HG03432 (cell line): ENCODE measurements at regions not wholly inside any gene's neighbourhood (a gene's known extent, or its start where the extent isn't known, plus 50 kb on each side); places are given as distances from the start of the nearest gene placed in this dataset.

Source experiments
- ATAC-seq: cut with Tn5 transposase; IDR thresholded peaks from one replicate; pipeline ENCODE4 v1.9.1; 2021; ENCODE audit warnings: mild to moderate bottlenecking, moderate library complexity; ENCODE audit not compliant: unreplicated experiment

DNA sequence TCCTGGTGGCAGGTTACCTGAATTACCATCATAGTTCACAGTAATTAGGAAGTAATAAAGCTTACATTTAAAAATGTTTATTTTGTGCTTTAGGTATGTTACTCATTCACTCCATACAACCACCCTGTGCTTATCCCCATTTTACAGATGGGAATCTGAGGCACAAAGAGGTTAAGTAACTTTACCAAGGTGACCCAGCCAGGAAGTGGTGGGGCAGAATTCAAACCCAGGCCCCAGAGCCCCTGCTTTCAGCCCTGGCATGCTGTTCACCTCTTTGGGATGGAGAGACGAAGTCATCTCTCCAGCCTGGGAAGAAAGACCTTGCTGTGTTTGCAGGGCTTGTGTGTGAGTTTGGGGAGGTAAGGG, 285.6 kb upstream of the TPM1 start:
- no peak for ATAC-seq

DNA sequence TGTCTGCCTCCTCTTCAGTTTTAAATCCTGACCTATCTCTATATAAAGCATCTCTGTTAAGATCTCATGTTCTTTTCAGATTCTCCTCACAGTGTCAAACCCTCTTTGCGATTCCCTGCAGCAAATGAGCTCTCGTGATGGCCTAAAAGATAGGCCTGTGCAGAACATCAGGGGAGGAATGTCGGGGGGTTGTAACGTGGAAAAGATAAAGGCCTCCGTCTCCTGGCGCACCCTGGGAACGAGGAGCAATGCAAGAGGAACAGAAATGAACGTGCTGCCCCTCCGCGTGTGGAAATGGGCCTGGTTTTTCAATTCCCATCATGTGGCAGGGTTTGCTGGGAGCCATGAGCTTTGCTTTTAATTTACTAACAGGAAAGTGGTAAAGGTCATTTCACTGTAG, 285.0 kb upstream of the TPM1 start:
- ATAC-seq: no peak

DNA sequence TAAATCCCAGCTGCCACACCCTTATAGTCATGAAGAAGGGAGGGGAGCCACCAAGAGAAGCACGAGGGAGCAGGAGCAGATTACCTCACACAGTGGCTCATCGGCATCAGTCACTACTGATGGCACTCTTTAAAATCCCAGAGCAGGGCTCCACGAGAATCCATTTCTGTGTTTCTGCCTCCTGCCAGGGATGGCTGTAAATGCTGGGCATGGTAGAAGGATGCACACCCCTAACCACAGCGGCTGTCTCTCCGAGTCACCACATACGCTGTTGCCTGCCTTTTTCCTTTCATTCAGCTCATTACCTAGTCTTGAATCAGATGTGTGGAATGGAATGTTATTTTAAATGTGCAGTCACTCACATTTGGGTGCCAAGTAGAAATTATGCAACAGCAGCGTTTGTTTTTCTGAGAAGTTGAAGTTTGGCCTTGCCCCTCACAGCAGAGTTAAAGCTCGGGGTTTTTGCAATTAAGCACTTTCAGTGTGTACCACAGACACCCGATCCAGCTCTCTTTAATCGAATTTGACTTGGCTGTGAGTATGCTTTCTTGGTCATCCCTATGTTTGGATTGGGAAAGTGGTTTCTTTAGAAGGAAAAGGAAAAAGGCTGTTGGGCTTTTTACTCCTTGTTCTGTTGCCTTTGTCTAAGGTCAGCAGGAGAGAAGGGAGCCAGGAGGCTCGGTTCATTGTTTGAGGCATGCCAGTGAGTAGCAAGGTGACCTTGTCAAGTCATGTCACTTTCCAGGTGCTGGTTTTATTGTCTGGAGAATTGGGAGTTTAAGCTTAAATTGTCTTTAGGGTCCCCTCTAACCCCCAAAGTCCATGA, 284.2 kb upstream of the TPM1 start:
- no peak for ATAC-seq

DNA sequence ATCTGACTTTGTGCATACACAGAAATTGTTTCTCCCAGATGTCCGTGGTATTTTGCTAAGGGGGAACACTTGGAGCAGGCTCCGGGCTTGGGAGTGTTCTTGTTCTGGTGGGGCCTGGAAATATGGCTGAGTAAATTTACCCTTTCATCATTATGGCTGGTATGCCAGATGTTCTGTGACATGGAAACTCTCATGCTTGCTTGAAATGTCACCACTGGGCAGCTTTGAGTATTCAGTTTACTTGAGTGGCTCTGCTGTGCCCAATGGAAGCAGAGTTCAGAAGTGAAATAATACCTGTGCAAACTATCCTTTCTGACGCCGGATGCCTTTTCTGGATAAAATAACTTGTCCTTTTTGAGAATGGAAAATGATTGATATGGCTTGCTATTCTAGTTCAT, 283.6 kb upstream of the TPM1 start:
- ATAC-seq: no peak

DNA sequence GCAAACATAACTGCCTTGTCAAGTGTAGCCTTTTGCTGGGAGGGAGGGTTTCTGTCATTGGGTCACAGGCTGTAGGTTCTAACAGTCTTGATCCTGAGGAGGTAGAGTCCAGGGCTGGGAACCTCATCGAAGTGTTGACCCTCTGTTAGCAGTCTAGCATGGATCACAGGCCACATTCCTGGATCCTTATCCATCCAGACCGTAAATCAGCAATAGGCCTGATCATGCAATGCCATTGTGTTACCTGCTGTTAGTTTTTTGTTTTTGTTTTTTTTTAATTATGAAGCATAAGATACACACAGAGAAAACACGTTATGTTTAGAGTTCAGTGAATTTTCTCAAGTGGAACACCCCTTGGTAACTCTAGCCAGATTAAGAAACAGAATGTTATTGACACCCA, 282.0 kb upstream of the TPM1 start:
- ATAC-seq: no peak

DNA sequence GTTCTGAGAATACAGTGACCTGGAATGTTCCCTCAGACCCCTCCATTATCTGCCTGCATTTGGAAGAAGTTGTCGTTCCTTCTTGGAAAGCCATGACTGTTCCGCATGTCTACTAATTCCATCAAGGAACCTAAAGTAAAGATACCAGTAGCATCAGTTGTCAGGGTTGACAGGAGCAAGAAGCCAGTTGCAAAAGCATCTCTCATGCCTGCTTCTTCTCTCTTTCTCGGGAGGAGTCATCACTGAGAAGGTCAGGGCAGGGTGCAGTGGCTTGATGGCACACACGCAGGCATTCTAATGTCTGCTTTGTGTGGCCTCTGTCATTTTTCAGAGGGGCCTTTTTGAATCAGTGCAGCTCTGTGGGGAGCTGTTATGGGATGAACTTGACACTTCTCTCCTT, 276.6 kb upstream of the TPM1 start:
- no peak for ATAC-seq

DNA sequence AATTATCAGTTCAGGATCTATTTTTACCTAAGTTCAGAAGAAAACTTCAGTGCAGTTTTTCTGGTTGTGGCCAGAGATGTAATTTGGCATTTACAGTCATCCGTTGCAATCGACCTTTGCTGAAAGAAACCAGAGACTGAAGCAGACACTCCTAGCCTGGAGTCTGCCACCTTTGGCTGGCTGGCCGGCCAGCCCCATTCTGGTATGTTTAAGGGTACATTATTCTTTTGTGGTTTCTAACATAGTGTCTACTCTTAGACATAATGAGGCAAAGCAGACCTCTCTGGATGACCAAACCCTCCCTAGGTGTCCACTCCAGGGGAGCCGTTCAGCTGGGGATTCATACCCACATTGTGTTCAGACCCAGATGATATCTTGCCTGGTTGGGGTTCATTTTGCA, 275.9 kb upstream of the TPM1 start:
- ATAC-seq: no peak

DNA sequence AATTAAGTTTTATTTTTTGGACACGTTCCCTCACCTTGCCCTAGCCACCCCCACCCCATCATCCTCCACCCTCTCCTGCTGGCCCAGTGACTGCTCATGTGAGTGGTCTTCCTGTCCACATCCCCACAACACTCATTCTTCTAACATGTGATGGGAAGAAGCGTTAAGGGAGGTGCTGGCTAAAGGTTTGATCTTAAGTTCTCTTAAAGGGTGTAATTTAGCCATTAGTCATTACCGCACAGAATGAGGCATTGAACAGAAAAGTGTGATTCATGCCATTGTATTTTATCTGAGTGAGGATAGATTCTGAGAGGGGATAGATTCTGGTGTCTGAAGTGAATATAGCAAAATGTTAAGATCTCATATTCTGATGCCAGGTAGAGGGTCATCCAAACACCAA, 272.9 kb upstream of the TPM1 start:
- ATAC-seq: no peak

DNA sequence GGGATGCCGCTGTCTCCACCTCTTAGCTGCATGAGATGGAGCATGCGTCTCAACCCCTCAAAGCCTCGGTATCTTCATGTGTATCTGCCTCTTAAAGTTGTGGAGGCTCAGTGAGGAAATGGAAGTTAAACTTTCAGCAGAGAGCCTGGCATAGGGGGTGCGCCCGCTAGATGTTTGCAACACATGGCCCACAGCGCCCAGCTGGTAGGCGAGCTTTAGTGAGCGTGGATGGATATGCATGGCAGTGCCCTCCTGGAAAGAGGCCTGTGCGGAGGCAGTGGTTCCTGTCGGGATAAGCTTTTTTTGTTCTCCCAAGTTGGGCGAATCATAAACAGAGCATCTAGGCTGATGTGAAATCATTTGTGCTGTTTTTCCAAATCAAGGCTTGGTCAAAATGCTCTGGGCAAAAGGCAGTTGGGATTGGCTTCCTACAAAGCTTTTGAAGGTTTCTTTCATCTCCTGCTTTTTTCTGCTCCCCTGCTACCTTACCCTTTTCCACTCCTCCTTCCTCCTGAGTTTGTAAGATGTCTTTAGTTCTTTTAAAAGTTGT, 272.4 kb upstream of the TPM1 start:
- no peak for ATAC-seq

DNA sequence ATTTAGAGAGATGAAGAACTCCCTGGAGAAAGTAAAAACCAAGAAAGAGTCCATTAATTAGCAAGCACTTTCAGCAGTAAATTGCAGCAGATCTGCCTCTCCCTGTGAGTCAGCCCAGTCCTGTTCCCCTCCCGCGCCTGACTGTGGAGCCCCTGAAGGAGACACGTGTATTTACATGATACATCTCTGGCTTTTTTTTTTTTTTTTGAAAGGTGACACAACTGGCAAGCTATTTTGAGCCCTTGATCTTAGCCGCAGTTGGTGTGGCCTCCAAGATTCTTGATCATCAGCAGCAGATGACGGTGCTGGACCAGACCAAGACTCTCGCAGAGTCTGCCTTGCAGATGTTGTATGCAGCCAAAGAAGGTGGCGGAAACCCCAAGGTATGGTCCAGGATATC, 271.8 kb upstream of the TPM1 start:
- no peak for ATAC-seq

DNA sequence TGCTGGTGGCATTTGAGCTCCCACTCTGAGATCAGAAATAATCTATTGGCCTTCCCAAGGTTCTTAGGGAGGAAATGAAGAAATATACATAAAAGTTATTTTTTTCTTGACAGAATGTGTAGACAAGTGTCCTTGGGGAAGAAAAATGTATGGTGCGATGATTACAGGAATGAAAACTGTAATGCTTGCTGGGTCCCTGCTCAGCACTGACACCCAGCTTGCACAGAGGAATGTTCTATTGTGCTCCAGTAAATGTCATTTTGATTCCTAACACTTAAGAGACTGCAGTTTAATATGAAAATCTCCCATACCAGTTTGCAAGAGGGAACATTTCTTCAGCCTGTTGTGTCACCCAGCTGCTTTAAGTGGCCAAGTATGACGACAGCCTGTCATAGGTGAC, 271.3 kb upstream of the TPM1 start:
- ATAC-seq: no peak

DNA sequence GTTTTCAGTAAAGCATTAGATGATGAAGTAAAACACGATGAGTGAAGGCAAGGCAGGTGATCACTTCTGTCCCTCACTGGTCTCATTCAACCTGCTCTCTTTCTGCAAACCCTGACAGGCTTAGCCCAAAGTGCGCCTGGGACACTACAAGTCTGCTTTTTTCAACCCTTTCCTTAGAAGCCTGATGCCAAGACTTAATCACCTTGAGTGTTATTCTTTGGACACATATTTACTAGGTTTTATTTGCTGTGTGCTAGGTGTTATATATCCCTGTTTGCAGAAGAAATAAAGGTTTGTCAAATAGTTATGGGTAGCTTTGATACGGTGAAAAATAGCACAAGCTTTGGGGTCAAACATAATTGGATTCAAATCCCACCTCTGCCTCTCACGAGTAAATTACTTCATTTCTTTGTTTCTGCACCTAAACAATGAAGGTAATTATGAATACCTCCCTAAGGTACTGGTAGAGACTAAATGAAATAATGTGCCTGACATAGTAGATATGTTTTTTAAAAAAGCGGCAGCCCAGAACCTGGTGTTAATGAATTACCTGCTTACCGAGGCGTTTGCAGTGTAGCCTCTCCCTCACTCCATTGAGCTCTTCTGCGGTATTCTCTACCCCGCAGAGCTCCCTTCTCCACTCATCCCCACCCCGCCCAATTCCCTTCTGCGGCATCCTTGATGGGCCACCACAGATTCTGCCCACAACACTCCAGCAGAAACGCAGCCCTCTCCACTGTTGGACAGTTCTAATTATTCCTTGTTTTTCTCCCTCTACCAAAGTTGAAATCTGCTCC, 269.0 kb upstream of the TPM1 start:
- no peak for ATAC-seq

DNA sequence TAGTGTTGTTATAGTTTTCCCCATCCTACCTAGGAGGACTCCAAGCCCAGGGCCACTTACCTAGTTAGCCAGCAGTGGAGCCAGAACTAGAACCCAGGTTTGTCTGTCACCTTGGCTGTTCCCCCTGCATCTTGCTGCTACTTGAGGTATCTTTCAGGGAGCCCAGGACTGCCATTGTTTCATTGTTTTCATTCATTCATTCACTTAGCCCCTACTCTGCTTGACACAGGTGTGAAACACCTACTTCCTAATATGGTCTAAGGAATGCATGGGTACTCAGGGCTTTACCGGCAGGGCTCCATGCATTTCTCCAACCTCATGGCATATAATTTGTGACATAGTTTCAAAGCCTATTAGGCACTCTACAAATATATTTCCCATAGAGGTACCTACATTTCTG, 266.6 kb upstream of the TPM1 start:
- ATAC-seq: no peak

DNA sequence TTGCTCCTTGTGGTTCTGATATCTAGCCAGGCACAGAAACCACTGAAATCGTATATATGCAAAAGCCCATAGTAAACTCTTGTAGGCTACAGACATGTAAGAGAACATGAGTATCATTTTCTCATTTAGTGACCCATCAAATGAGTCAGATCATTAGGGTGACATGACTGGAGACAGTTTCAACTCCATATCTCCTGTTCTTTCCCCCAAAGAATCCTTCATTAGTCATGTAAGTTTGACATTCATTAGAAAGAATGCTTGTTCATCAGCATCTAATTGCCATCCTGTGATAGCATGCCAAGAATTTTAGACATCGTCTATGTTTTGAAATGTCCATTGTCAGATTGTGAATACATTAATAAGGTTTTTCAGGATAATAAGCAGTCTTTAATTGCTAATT, 264.9 kb upstream of the TPM1 start:
- ATAC-seq: no peak

DNA sequence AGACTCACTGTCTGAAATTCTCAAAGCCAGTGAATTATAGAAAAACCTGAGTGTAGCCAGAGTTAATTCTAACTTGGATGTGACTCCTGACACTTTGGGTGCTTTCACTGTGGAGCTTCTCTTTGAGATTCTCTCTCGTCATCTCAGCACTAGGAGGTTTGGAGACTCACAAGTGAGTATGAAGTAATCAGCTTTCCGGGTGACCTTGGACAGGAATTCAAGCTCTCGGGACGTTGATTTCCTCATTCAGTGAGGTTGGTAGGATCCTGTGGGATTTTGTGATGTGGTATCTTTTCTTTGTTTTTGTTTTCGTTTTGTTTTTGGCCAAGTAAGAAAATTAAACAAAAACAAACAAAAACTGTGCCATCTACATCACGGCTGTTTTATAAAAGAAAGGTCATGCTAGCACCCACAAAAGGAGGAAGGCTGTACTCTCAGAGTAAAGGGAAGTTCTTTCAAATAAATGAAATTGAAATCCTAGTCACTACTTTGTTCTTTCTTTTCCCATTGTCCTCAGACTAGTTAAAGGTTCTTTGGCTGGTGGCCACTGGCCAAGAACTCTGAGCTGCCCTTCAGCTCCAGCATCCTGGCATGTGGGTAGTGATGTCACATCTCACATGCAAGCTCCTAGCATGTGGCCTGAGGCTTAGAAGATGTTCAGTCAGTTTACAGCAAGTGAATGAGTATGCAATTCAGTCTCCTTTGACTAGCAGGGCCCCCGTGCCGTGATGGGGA, 263.3 kb upstream of the TPM1 start:
- no peak for ATAC-seq

DNA sequence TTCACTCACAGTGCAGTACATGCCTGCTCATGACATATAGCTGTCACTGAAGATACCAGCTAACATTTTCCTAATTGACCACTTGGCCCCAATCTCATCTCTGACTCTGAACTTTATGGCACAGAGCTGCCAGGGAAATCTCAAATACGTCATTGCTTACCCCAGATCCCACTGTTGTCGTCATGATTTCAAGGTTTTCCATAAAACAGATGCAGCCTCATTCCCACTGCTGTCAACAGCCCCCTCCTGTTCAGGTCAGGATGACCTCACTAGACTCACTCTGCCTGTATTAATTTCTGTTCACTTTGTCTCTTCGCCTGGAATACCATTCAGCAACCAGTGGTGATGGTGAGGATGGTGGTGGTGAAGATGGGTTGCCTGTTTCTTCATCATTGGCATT, 262.6 kb upstream of the TPM1 start:
- ATAC-seq: no peak

DNA sequence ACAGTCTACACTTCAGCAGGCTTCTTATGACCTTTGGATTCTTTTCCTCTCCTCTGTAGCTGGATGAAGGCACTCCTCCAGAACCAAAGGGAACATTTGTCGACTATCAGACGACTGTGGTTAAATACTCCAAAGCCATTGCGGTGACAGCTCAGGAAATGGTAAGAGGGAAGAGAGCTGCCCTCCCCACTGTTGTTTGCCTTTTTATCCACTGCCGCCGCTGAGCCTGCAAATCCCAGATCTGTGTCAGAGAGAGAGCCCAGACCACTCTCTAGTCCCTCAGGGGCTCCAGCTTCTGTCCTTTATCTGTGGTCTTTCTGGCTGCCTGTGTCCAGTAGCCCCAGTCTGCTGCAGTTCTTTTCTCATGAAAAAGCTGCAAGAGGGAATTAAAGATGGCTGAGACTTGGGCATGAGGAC, 261.5 kb upstream of the TPM1 start:
- ATAC-seq: no peak

DNA sequence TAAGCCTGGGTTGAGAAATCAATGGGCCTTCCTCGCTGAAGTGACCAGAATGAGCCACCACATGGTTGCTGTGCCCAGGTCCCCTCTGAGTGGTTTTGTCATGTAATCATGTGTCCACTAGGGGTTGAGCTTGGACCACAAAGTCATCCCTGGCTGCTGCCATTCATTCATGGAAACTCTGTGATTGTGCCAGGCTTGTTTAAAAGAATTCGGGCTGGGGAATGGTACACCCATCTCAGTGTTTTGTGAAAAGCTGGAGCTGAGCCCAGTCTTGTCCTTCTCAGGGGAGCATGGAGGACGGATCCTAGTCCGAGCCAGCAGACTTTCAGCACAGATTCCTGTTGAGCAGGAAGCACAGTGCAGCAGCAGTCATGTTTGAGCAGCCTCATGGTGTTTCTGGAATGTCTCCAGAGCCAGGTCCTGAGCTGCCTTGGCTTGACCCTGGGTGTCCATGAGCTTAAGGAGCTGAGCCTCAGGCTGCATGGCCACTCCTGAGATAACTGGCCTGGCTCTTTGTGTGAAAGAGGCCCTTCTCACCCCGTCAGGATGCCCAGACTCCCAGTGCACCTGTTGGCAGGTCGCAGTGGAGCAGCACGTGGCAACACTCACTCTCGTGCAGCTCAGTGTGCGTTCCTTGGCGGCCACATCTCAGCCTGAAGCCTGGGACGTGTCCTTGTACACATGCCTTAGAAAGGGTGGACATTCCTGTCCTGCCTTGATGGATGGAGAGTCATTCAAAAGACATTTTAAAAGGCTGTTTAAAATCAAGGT, 260.3 kb upstream of the TPM1 start:
- ATAC-seq: no peak

DNA sequence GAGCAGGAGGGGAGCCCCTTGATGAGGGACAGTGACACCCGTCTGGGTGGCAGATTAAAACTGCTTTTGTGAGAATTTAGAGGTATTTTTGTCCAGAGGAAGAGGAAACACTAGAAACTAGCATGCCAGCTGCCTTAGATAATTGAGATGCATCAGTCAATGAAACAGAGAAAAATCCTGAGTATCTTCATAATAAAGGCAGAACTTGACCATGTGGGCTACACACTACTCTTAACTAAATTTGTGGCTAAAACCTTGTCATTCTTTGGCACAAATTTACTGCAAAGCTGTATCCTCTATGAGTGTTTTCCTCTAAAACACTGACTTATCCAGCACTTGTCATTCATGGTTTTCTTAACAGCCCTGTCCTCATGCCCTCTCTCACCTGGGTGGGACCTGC, 259.7 kb upstream of the TPM1 start:
- no peak for ATAC-seq

DNA sequence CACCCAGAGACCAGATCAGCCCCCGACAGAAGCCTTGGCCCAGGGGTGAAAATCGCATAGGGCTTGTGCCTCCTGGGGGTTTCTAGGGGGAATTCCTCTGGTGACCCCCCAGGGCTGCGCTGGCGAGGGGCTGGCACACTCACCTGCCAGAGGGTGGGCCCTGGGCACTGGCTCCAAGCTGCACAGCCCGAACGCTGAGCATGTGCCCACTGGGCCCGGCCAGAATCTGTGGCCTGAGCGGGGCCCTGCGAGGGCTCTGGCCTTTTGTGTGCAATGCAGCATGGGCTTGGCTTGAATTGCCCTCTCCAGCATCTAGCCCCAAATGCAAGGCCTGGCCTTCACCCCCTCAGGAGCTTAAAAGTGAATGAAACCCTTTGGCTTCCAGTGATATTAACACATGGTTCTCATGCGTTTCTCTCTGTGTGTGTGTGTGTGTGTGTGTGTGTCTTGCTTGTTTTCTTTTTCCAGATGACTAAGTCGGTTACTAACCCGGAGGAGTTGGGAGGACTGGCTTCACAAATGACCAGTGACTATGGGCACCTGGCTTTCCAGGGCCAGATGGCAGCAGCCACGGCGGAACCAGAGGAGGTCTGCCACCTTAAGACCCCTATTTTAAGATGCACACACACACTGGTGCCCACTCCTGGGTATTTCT, 259.1 kb upstream of the TPM1 start:
- ATAC-seq: no peak
